Natural killer cell (primary cell): ENCODE measurements at regions not wholly inside any gene's neighbourhood (a gene's known extent, or its start where the extent isn't known, plus 50 kb on each side); places are given as distances from the start of the nearest gene placed in this dataset.

Source experiments
- ATAC-seq, 3 donors: fragments of 150-1000 bp in 2 of 3; fragments of 200-7000 bp in 1 of 3; cut with Tn5 transposase; 1 replicate in 1 of 3; 2 replicates in 2 of 3; pipeline ENCODE4 v1.10.0; 2021; ENCODE audit warnings: mild to moderate bottlenecking in 2 of 3, moderate library complexity in 2 of 3
- DNase-seq, 2 donors: peaks; one replicate each; pipeline versions ENCODE4 v3.0.0 to v3.0.0-alpha.2; 2013 to 2021; ENCODE audit warnings: mixed read lengths in 1 of 2
- H3K27ac ChIP-seq: one replicate; pipeline ENCODE4 v1.5.1; 2013; ENCODE audit warnings: mild to moderate bottlenecking, low read length
- H3K27me3 ChIP-seq: one replicate; pipeline ENCODE4 v1.6.1; 2013; ENCODE audit warnings: low read length; ENCODE audit not compliant: control insufficient read depth, insufficient read depth
- H3K36me3 ChIP-seq: one replicate; pipeline ENCODE4 v1.6.1; 2013; ENCODE audit warnings: low read length; ENCODE audit not compliant: control insufficient read depth, insufficient read depth
- H3K4me1 ChIP-seq: one replicate; pipeline ENCODE4 v1.6.1; 2013; ENCODE audit warnings: low read length; ENCODE audit not compliant: control insufficient read depth, insufficient read depth
- H3K4me3 ChIP-seq: one replicate; pipeline ENCODE4 v1.5.1; 2013; ENCODE audit warnings: low read length
- H3K9me3 ChIP-seq: one replicate; pipeline ENCODE4 v1.6.1; 2013; ENCODE audit warnings: low read length; ENCODE audit not compliant: control insufficient read depth, insufficient read depth
- H3K27ac Mint-ChIP-seq, 2 donors: one replicate each; pipeline ENCODE4 v1.8.0; 2022; ENCODE audit warnings: mild to moderate bottlenecking in 2 of 2, mixed read lengths in 2 of 2, moderate library complexity in 1 of 2
- H3K27me3 Mint-ChIP-seq, 2 donors: one replicate each; pipeline ENCODE4 v1.8.0; 2022; ENCODE audit warnings: low read depth in 2 of 2, mixed read lengths in 2 of 2
- H3K36me3 Mint-ChIP-seq: one replicate; pipeline ENCODE4 v1.8.0; 2022; ENCODE audit warnings: mixed read lengths
- H3K4me1 Mint-ChIP-seq, 2 donors: one replicate each; pipeline ENCODE4 v1.8.0; 2022; ENCODE audit warnings: mixed read lengths in 2 of 2
- H3K4me3 Mint-ChIP-seq: one replicate; pipeline ENCODE4 v1.8.0; 2022; ENCODE audit warnings: mild to moderate bottlenecking, moderate library complexity, mixed read lengths
- H3K9me3 Mint-ChIP-seq, 2 donors: one replicate each; pipeline ENCODE4 v1.8.0; 2022; ENCODE audit warnings: mixed read lengths in 2 of 2
- WGBS: methylation state at CpG from one replicate; pipeline ENCODE4 v1.1.7; 2013; ENCODE audit warnings: missing lambda C conversion rate; ENCODE audit not compliant: insufficient coverage; 5-methylcytosine and 5-hydroxymethylcytosine counted together
- intact Hi-C: fragments of 100-400 bp; cut with micrococcal nuclease; formaldehyde crosslinking; loops from one replicate; pipeline ENCODE4 v1.14.2; 2022
- TF ChIP-seq, protein P1 (sequence below): fragments of 200-600 bp; IDR thresholded peaks from one replicate; pipeline ENCODE4 v1.8.0; 2022; ENCODE audit warnings: antibody characterized with exemption

DNA sequence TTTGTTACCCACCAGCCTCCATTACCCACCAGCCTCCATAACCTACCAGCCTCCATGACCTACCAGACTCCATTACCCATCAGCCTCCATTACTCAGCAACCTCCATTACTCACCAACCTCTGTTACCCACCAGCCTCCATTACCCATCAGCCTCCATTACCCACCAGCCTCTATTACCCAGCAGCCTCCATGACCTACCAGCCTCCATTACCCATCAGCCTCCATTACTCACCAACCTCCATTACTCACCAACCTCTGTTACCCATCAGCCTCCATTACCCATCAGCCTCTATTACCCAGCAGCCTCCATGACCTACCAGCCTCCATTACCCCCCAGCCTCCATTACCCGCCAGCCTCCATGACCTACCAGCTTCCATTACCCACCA, 133.3 kb upstream of the HS6ST1 start:
- intact Hi-C loops = no loop called here
- H3K27me3 Mint-ChIP-seq = peaks cover 0 to 14% of the 10 kb centered on the region in 2 donors
- no peaks in the 10 kb centered on the region for H3K4me1 ChIP-seq
- H3K9me3 ChIP-seq = no peaks in the 10 kb centered on the region
- no peaks in the 10 kb centered on the region for H3K4me1 Mint-ChIP-seq
- no peaks in the 10 kb centered on the region for H3K36me3 ChIP-seq
- no peak overlapping the region for H3K27ac Mint-ChIP-seq
- WGBS = 88% methylated on average over 1 of the region's 1 CpG
- H3K27me3 ChIP-seq = no peaks in the 10 kb centered on the region
- no peaks in the 10 kb centered on the region for H3K9me3 Mint-ChIP-seq
- no peak overlapping the region for H3K4me3 ChIP-seq
- no peak overlapping the region for H3K4me3 Mint-ChIP-seq
- H3K36me3 Mint-ChIP-seq = no peaks in the 10 kb centered on the region
- TF ChIP-seq, protein P1, sequence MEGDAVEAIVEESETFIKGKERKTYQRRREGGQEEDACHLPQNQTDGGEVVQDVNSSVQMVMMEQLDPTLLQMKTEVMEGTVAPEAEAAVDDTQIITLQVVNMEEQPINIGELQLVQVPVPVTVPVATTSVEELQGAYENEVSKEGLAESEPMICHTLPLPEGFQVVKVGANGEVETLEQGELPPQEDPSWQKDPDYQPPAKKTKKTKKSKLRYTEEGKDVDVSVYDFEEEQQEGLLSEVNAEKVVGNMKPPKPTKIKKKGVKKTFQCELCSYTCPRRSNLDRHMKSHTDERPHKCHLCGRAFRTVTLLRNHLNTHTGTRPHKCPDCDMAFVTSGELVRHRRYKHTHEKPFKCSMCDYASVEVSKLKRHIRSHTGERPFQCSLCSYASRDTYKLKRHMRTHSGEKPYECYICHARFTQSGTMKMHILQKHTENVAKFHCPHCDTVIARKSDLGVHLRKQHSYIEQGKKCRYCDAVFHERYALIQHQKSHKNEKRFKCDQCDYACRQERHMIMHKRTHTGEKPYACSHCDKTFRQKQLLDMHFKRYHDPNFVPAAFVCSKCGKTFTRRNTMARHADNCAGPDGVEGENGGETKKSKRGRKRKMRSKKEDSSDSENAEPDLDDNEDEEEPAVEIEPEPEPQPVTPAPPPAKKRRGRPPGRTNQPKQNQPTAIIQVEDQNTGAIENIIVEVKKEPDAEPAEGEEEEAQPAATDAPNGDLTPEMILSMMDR = no peak
- DNase-seq = peak in 1 of 2 donors; percentile 7
- H3K27ac ChIP-seq = no peak overlapping the region
- no peak for ATAC-seq

DNA sequence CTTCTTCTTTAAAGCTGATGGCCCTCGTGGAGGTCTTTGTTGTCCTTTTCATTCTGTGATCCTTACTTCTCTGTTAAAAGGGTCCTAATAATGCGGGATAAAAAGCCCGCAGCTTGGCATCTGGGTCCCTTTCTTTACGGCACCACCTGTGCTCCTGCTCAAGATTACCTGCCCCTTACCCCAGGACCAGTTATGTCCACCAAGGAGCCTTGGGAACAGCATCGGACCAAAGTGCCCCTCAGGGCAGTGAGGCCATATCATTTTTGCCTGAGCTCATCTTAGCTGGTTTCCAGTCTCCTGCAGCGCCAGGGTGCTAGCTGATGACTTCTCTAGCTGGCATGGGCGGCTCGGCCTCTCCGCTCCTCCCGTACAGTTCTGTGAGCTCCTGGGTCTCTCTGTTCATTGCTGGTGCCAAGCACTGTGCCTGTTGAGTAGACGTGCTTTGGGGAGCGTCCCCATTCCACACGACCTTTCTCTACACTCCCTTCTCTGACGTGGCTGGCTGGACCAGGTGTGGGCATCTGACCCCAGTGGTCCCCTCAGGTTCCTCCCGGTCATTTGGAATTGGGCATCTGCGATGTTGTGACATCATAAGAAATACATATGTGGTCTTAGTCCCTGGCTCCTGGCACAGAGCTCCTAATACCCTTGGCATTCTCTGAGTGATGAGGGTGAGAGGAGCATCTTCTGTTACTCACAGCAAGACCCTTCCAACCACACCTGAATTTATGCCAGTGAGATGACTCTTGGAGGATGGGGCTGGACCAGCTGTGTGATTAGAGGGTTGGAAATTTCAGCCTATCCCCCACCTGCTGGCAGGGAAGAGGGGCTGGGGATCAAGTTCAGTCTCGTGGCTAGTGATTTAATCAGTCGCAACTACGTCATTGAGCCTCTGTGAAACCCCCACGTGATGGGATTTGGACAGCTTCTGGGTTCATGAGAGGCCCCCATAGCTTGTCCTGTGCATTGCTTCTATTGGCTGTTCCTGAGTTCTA, 134.2 kb upstream of the HS6ST1 start:
- no peaks in the 10 kb centered on the region for H3K36me3 ChIP-seq
- H3K4me3 ChIP-seq = no peak overlapping the region
- 85% methylated on average over 20 of the region's 20 CpGs for WGBS
- TF ChIP-seq, protein P1 = no peak
- no peaks in the 10 kb centered on the region for H3K9me3 Mint-ChIP-seq
- no peak for ATAC-seq
- peak in 1 of 2 donors; percentile 6 for DNase-seq
- no peak overlapping the region for H3K4me3 Mint-ChIP-seq
- no peak overlapping the region for H3K27ac Mint-ChIP-seq
- no peak overlapping the region for H3K27ac ChIP-seq
- peaks cover 0 to 16% of the 10 kb centered on the region in 2 donors for H3K27me3 Mint-ChIP-seq
- H3K9me3 ChIP-seq = no peaks in the 10 kb centered on the region
- no peaks in the 10 kb centered on the region for H3K27me3 ChIP-seq
- no peaks in the 10 kb centered on the region for H3K4me1 ChIP-seq
- H3K36me3 Mint-ChIP-seq = no peaks in the 10 kb centered on the region
- intact Hi-C loops = no loop called here
- no peaks in the 10 kb centered on the region for H3K4me1 Mint-ChIP-seq

DNA sequence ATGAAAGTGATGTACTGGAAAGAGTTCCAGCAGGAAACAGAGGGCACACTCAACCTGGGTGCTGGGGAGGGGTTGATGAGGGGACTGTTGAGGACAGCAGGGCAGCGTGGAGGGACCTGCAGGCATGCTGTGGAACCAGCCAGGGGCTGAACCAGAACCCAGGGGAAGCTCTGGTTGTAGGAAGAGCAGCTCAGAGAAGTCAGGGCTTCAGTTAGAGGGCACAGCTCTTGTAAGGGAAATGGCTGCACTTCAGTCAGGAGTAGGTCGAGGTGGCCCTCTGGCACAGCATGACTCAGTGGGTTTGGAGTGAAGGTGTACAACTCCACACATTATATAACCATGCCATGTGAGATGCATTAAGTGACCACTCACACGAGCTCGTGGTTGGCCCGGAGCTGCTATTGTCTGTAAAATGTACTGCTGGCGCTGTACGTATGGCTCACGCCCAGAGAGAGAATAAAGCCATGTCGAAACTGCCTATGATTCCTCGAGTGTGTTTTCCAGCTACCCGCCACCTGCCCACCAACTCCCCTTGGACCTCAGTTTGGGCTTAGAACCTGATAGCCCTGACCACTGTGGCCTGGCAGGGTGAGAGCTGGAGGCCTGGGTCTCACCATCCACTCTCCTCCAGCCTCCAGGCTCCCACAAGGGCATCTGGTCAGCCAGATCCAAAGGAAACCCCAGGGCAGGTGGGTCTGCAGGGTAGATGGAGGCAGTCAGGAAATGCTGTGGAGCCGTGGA, 136.5 kb upstream of the HS6ST1 start:
- 87% methylated on average over 12 of the region's 12 CpGs for WGBS

More for the DNA sequence above, 136.5 kb upstream of the HS6ST1 start:
- Mint-ChIP-seq H3K4me3 (no peak overlapping the region), H3K27ac (no peak overlapping the region), H3K4me1 (no peaks in the 10 kb centered on the region), H3K9me3 (no peaks in the 10 kb centered on the region), H3K36me3 (no peaks in the 10 kb centered on the region), H3K27me3 (peaks cover 10 to 20% of the 10 kb centered on the region in 2 donors)
- no peaks in the 10 kb centered on the region for H3K27me3 ChIP-seq
- no peaks in the 10 kb centered on the region for H3K9me3 ChIP-seq
- H3K4me3 ChIP-seq = no peak overlapping the region
- TF ChIP-seq, protein P1 = no peak
- H3K4me1 ChIP-seq = no peaks in the 10 kb centered on the region
- DNase-seq (no peak), ATAC-seq (no peak)
- H3K36me3 ChIP-seq = no peaks in the 10 kb centered on the region
- intact Hi-C loops = no loop called here
- no peak overlapping the region for H3K27ac ChIP-seq
